ENCODE measurements at regions not wholly inside any gene's neighbourhood (a gene's known extent, or its start where the extent isn't known, plus 50 kb on each side); places are given as distances from the start of the nearest gene placed in this dataset.

GRCh38 chr22:27552863-27553262 lies 248.7 kb downstream of the MN1 start:
- TF ChIP-seq CTCF (IDR thresholded peaks at IDR 0.05 in 4 of 5, conservative IDR thresholded peaks at IDR 0.05 in 1 of 5) (no peak), POLR2A (IDR thresholded peaks at IDR 0.05) (no peak)

All from gastrocnemius medialis (tissue), 4 donors.